Bronchial epithelial cell (primary cell): ENCODE measurements at regions not wholly inside any gene's neighbourhood (a gene's known extent, or its start where the extent isn't known, plus 50 kb on each side); places are given as distances from the start of the nearest gene placed in this dataset.

Experiments
- DNase-seq: peaks from one replicate; pipeline ENCODE4 v3.0.0-alpha.2; 2010; ENCODE audit warnings: low read depth
- FAIRE-seq: peaks from 2 replicates; lab custom pipeline; 2011; peaks lifted over from hg19 to GRCh38; lab: Jason Lieb, UNC
- H3K27me3 ChIP-seq: 2 replicates; pipeline ENCODE4 v1.5.1; 2011; ENCODE audit warnings: low read length; ENCODE audit not compliant: control insufficient read depth, insufficient read depth
- H3K36me3 ChIP-seq: 2 replicates; pipeline ENCODE4 v1.5.1; 2011; ENCODE audit warnings: low read length; ENCODE audit not compliant: control insufficient read depth, insufficient read depth
- H3K4me3 ChIP-seq: 2 replicates; pipeline ENCODE4 v1.5.1; 2011; ENCODE audit warnings: mild to moderate bottlenecking, low read depth, low read length, control low read depth
- TF ChIP-seq, protein P1 (sequence below): IDR thresholded peaks from 2 replicates; pipeline ENCODE4 v1.5.1; 2011; ENCODE audit warnings: mild to moderate bottlenecking, moderate library complexity, low read length, control low read depth, inconsistent platforms; ENCODE audit not compliant: insufficient read depth, severe bottlenecking

DNA sequence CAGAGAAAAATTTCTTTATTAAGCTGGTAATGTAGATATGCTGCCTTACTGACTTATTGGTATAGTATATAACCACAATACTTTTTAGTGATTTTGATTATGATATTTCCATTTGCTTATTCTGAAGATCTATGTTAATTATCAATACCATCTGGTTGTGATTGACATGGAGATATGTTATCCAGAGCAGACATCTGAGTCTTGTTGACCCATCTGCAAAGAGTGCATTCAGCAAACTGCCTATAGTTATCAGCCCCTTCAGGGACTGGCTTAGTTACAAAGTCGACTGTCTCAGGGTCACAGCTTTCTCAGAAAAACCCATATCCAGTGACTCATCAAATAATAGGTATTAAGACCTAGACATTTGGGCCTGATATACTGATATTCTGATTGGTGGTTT, 475.7 kb downstream of the DSC3 start:
- Histone ChIP-seq H3K4me3 (no peak overlapping the region), H3K27me3 (no peaks in the 10 kb centered on the region), H3K36me3 (no peaks in the 10 kb centered on the region)
- no peak for DNase-seq
- TF ChIP-seq, protein P1, sequence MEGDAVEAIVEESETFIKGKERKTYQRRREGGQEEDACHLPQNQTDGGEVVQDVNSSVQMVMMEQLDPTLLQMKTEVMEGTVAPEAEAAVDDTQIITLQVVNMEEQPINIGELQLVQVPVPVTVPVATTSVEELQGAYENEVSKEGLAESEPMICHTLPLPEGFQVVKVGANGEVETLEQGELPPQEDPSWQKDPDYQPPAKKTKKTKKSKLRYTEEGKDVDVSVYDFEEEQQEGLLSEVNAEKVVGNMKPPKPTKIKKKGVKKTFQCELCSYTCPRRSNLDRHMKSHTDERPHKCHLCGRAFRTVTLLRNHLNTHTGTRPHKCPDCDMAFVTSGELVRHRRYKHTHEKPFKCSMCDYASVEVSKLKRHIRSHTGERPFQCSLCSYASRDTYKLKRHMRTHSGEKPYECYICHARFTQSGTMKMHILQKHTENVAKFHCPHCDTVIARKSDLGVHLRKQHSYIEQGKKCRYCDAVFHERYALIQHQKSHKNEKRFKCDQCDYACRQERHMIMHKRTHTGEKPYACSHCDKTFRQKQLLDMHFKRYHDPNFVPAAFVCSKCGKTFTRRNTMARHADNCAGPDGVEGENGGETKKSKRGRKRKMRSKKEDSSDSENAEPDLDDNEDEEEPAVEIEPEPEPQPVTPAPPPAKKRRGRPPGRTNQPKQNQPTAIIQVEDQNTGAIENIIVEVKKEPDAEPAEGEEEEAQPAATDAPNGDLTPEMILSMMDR = no peak
- FAIRE-seq = no peak

DNA sequence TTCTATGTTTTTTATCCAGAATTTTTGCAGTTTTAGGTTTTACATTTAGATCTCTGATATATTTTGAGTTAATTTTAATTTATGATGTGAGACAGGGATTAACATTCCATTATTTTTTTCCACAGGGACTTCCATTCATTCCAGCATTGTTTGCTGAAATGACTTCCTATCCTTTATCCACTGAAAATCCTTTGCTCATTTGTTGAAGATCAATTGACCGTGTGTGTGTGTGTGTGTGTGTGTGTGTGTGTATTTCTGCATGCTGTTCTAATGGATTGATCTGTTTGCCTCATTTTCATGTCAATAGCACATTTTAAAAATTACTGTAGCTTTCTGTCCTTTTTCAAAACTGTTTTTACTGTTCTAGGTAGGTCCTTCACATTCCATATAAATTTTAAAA, 480.3 kb downstream of the DSC3 start:
- no peak for FAIRE-seq

DNA sequence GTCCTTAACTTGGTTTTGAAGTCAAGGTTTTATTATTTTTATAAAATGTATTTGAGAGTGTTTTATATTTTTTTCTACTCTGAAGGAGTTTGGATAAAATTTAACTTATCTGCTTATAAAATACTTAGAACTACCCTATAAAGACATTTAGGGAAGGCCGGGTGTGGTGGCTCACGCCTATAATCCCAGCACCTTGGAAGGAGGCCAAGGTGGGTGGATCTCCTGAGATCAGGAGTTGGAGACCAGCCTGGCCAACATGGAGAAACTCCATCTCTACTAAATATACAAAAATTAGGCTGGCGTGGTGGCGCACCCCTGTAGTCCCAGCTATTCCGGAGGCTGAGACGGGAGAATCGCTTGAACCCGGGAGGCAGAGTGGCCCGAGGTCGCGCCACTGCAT, 486.4 kb downstream of the DSC3 start:
- H3K36me3 ChIP-seq = no peaks in the 10 kb centered on the region
- no peak for DNase-seq
- TF ChIP-seq, protein P1 = no peak
- FAIRE-seq = no peak
- no peaks in the 10 kb centered on the region for H3K27me3 ChIP-seq
- H3K4me3 ChIP-seq = no peak overlapping the region

More for the DNA sequence above, 480.3 kb downstream of the DSC3 start:
- H3K36me3 ChIP-seq = no peaks in the 10 kb centered on the region
- no peak for DNase-seq
- H3K4me3 ChIP-seq = no peak overlapping the region
- TF ChIP-seq, protein P1 = no peak
- H3K27me3 ChIP-seq = no peaks in the 10 kb centered on the region

DNA sequence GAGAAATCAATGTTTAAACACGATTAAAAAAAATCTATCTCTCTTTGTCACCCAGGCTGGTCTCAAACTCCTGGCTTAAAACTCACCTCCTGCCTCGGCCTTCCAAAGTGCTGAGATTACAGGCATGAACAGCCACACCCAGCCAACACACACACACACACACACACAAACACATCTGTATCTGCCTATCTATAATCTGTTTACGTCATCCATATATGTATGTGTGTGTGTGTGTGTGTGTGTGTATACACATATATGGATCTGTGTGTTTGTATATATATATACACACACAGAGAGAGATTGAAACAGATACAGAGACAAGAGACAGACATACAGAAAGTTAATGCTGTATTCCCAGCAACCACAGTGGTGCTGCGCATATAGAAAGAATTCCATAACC, 497.1 kb downstream of the DSC3 start:
- no peak overlapping the region for H3K4me3 ChIP-seq
- no peak for DNase-seq
- TF ChIP-seq, protein P1 = no peak
- no peak for FAIRE-seq
- no peaks in the 10 kb centered on the region for H3K27me3 ChIP-seq
- no peaks in the 10 kb centered on the region for H3K36me3 ChIP-seq

DNA sequence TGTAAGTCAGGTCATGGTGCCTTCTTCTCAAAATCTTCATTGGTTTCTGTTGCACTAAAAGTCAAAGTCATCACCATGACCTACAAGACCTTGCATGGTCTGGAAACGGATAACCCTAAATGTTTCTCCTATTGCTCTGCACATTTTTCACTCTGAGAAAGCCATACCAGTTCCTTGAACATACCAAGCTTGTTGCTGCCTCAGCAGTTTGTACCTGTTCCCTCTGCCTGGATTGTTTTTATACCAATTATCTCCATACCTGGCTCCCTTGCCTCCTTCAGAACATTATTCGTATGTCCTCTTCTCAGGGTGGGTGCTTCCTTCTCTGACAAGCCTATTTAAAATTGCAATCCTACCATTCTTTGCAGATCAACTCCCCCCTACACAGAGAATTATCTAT, 498.4 kb downstream of the DSC3 start:
- no peak for FAIRE-seq
- no peak for DNase-seq
- no peaks in the 10 kb centered on the region for H3K27me3 ChIP-seq
- TF ChIP-seq, protein P1 = no peak
- no peak overlapping the region for H3K4me3 ChIP-seq
- H3K36me3 ChIP-seq = no peaks in the 10 kb centered on the region

DNA sequence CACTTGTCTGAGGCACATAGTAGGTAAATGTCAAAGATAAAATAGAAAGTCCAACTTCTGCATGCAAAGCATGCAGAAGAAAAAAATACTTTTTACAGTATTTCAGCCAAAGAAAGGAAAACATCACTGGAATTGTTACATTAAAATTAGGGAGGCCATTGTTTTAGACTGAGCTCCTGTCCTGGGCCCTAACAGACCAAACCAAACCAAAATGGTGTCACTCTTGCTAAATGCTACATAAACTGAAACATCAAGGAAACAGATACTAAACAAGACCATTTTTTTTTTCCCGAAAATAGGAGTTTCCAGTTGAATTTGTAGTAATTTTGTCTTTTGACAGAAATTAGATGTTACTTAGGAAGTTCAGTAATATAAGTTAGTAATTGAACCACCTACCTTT, 508.8 kb downstream of the DSC3 start:
- Histone ChIP-seq H3K4me3 (no peak overlapping the region), H3K27me3 (no peaks in the 10 kb centered on the region), H3K36me3 (no peaks in the 10 kb centered on the region)
- FAIRE-seq (no peak), DNase-seq (no peak)
- TF ChIP-seq, protein P1 = no peak
